GM12878 (cell line): ENCODE measurements at regions not wholly inside any gene's neighbourhood (a gene's known extent, or its start where the extent isn't known, plus 50 kb on each side); places are given as distances from the start of the nearest gene placed in this dataset.

Experiments used
- ATAC-seq: fragments of 200-7000 bp; cut with Tn5 transposase; 3 replicates; pipeline ENCODE4 v1.9.1; 2020; ENCODE audit warnings: mild to moderate bottlenecking, moderate library complexity
- BruUV-seq: library from RNA; stranded (reverse); fragments of 400-500 nt; replicated peaks from 2 replicates; lab custom pipeline; 2021; lab: Mats Ljungman, UMichigan
- CTCF ChIA-PET: fragments of 300-600 bp; sonication (Branson Sonifier 250); formaldehyde crosslinking; extraction: SDS; loops from one replicate; lab custom pipeline; 2021; ENCODE audit warnings: inconsistent platforms; lab: Yijun Ruan, JAX
- POLR2A ChIA-PET: fragments of 350-600 bp; formaldehyde crosslinking; extraction: SDS; loops from one replicate; lab custom pipeline; 2021; ENCODE audit warnings: inconsistent platforms; lab: Charles Lee
- RAD21 ChIA-PET: fragments of 300-600 bp; sonication (Branson Sonifier 250); formaldehyde crosslinking; loops from one replicate; lab custom pipeline; 2023; ENCODE audit warnings: antibody characterized with exemption; ENCODE audit not compliant: unreplicated experiment; lab: Charles Lee
- SMC1A ChIA-PET: fragments of 300-600 bp; sonication (Branson Sonifier 250); formaldehyde crosslinking; loops from one replicate; lab custom pipeline; 2023; ENCODE audit not compliant: unreplicated experiment, uncharacterized antibody; lab: Charles Lee
- DNase-seq: peaks from one replicate; pipeline ENCODE4 v3.0.0-alpha.2; 2011; ENCODE audit warnings: low read depth, low spot score
- FAIRE-seq: peaks from 3 replicates; lab custom pipeline; 2011; peaks lifted over from hg19 to GRCh38; lab: Jason Lieb, UNC
- H2AFZ ChIP-seq: 2 replicates; pipeline ENCODE4 v1.6.0; 2011; ENCODE audit warnings: low read depth, low read length, control low read depth; ENCODE audit not compliant: control insufficient read depth
- H3K27ac ChIP-seq: 2 replicates; pipeline ENCODE4 v1.5.1; 2011; ENCODE audit warnings: control low read depth; ENCODE audit not compliant: control insufficient read depth, insufficient read depth
- H3K27me3 ChIP-seq, 2 experiments: replicated peaks in 1 of 2; 2 replicates each; pipeline versions ENCODE4 v1.6.0 to v1.6.1; 2011; ENCODE audit warnings: low read length in 1 of 2; ENCODE audit not compliant: control insufficient read depth in 2 of 2, insufficient read depth in 2 of 2
- H3K36me3 ChIP-seq, 2 experiments: 2 replicates each; pipeline ENCODE4 v1.5.1; 2011; ENCODE audit warnings: low read length in 1 of 2; ENCODE audit not compliant: control insufficient read depth in 2 of 2, insufficient read depth in 2 of 2
- H3K4me1 ChIP-seq: 2 replicates; pipeline ENCODE4 v1.6.1; 2011; ENCODE audit warnings: mild to moderate bottlenecking, low read length, moderate library complexity, mixed read lengths; ENCODE audit not compliant: control insufficient read depth, insufficient read depth
- H3K4me2 ChIP-seq: 2 replicates; pipeline ENCODE4 v1.6.0; 2011; ENCODE audit warnings: control low read depth; ENCODE audit not compliant: control insufficient read depth, insufficient read depth
- H3K4me3 ChIP-seq: fragments of 200-600 bp; sonication (generic); 2 replicates; pipeline ENCODE4 v1.5.1; 2016
- H3K79me2 ChIP-seq: 2 replicates; pipeline ENCODE4 v1.6.0; 2011; ENCODE audit warnings: low read length; ENCODE audit not compliant: control insufficient read depth, insufficient read depth
- H3K9ac ChIP-seq: 2 replicates; pipeline ENCODE4 v1.8.0; 2011; ENCODE audit warnings: low read length, control low read depth, mixed read lengths; ENCODE audit not compliant: control insufficient read depth, insufficient read depth
- H3K9me3 ChIP-seq: replicated peaks from 3 replicates; pipeline ENCODE4 v1.5.1; 2011; ENCODE audit warnings: mild to moderate bottlenecking, low read length; ENCODE audit not compliant: control insufficient read depth, insufficient read depth
- H4K20me1 ChIP-seq: 2 replicates; pipeline ENCODE4 v1.6.0; 2011; ENCODE audit not compliant: control insufficient read depth, insufficient read depth
- FOS ChIP-seq: IDR thresholded peaks from 3 replicates; pipeline ENCODE4 v1.6.1; 2011; ENCODE audit warnings: borderline replicate concordance; ENCODE audit not compliant: insufficient read length; ENCODE audit errors: extremely low read depth
- WGBS: methylation state at CpG from one replicate; pipeline ENCODE4 v1.1.6; 2016; ENCODE audit warnings: low lambda C conversion rate; ENCODE audit not compliant: insufficient replicate concordance, insufficient coverage; ENCODE audit errors: missing lambda C conversion rate; 5-methylcytosine and 5-hydroxymethylcytosine counted together
- in situ Hi-C: fragments of 300-500 bp; cut with MboI; formaldehyde crosslinking; loops from 9 replicates; pipeline ENCODE4 v1.14.3; 2018; ENCODE audit warnings: mixed read lengths
- intact Hi-C: fragments of 100-400 bp; cut with micrococcal nuclease; formaldehyde crosslinking; loops from one replicate; pipeline ENCODE4 v1.14.2; 2022; ENCODE audit not compliant: unreplicated experiment
- TF ChIP-seq, protein P1 (sequence below): fragments of 450-650 bp; formaldehyde crosslinking; IDR thresholded peaks from 2 replicates; pipeline ENCODE4 v1.4.0; 2022; ENCODE audit warnings: mild to moderate bottlenecking, moderate library complexity
- TF ChIP-seq, protein P2 (sequence below): IDR thresholded peaks from 2 replicates; pipeline ENCODE4 v1.6.1; 2012; ENCODE audit warnings: low read depth, low read length, improper control_type of control experiment

DNA sequence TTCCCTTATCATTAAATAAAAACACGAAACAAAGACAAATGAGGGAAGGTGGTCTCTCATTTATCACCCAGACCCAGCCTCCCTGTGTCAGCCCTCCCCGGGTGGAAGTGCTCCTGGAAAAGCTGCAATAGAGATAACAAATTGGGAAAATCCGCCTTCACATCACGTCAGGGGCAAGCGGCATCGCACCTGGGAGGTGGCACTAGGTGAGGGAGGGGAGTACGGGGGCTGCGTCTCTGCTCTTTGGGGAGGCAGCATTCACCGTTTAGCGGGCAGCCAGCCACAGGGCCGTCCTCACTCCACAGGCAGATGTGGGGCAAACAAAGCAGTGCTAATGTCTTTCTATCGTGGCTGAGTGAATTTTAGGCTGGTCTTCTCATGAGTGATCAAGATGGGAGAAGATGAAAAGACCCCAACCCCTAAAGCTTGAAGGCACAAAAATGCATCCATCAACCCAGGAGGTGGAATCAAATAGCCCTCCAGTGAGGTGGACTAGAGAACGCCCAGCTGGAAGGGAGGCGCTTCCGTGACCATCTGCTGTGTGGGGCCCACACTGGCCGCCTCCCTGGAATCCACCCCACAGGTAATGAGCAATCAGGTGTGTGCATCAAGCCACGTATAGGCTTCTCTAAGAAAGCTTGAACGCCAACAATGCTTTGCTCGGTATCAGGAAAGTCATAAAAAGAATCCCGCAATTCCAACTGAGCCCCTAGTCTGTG lies 629.5 kb downstream of the BRD1 start:
- Histone ChIP-seq H2AFZ (no peak overlapping the region), H3K9ac (no peak overlapping the region), H3K4me1 (no peaks in the 10 kb centered on the region), H3K9me3 (no peaks in the 10 kb centered on the region; the same call in 2 of the 3 replicates), H3K4me2 (no peak overlapping the region), H3K79me2 (no peaks in the 10 kb centered on the region), H3K4me3 (no peak overlapping the region), H3K27me3 (no peaks in the 10 kb centered on the region), H4K20me1 (no peaks in the 10 kb centered on the region), H3K27ac (no peak overlapping the region), H3K36me3 (no peaks in the 10 kb centered on the region)
- intact Hi-C loops (no loop called here), in situ Hi-C loops (no loop called here)
- ChIA-PET POLR2A (no interaction called here), CTCF (no interaction called here), RAD21 (no interaction called here), SMC1A (no interaction called here)
- no TSS peak for BruUV-seq
- 52% methylated on average over 20 of the region's 20 CpGs for WGBS
- ATAC-seq, result no peak
- no peak for TF ChIP-seq FOS
- TF ChIP-seq, protein P1, sequence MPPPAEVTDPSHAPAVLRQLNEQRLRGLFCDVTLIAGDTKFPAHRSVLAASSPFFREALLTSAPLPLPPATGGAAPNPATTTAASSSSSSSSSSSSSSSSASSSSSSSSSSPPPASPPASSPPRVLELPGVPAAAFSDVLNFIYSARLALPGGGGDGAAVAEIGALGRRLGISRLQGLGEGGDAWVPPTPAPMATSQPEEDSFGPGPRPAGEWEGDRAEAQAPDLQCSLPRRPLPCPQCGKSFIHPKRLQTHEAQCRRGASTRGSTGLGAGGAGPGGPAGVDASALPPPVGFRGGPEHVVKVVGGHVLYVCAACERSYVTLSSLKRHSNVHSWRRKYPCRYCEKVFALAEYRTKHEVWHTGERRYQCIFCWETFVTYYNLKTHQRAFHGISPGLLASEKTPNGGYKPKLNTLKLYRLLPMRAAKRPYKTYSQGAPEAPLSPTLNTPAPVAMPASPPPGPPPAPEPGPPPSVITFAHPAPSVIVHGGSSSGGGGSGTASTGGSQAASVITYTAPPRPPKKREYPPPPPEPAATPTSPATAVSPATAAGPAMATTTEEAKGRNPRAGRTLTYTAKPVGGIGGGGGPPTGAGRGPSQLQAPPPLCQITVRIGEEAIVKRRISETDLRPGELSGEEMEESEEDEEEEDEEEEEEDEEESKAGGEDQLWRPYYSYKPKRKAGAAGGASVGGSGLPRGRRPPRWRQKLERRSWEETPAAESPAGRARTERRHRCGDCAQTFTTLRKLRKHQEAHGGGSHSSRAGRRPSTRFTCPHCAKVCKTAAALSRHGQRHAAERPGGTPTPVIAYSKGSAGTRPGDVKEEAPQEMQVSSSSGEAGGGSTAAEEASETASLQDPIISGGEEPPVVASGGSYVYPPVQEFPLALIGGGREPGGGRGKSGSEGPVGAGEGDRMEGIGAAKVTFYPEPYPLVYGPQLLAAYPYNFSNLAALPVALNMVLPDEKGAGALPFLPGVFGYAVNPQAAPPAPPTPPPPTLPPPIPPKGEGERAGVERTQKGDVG (CRISPR knock-in tag), result no peak
- TF ChIP-seq, protein P2, sequence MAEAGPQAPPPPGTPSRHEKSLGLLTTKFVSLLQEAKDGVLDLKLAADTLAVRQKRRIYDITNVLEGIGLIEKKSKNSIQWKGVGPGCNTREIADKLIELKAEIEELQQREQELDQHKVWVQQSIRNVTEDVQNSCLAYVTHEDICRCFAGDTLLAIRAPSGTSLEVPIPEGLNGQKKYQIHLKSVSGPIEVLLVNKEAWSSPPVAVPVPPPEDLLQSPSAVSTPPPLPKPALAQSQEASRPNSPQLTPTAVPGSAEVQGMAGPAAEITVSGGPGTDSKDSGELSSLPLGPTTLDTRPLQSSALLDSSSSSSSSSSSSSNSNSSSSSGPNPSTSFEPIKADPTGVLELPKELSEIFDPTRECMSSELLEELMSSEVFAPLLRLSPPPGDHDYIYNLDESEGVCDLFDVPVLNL, result no peak
- no peak for FAIRE-seq
- DNase-seq, result no peak
